HepG2 (cell line): ENCODE measurements at regions not wholly inside any gene's neighbourhood (a gene's known extent, or its start where the extent isn't known, plus 50 kb on each side); places are given as distances from the start of the nearest gene placed in this dataset.

Experiments
- ATAC-seq: fragments of 200-7000 bp; cut with Tn5 transposase; 3 replicates; pipeline ENCODE4 v1.9.1; 2020; ENCODE audit warnings: mild to moderate bottlenecking, moderate library complexity
- BruUV-seq: library from RNA; stranded (reverse); fragments of 400-500 nt; replicated peaks from 2 replicates; lab custom pipeline; 2021; lab: Mats Ljungman, UMichigan
- CTCF ChIA-PET: fragments of 300-600 bp; formaldehyde crosslinking; extraction: SDS; loops from one replicate; lab custom pipeline; 2021; ENCODE audit warnings: low total read pairs, inconsistent platforms, low intra/inter-chr PET ratio; lab: Yijun Ruan, JAX
- POLR2A ChIA-PET: fragments of 350-600 bp; sonication (Branson Sonifier 250); formaldehyde crosslinking; loops from one replicate; lab custom pipeline; 2020; ENCODE audit warnings: antibody characterized with exemption, inconsistent platforms; lab: Yijun Ruan, JAX
- DNase-seq: peaks from one replicate; pipeline ENCODE4 v3.0.0-alpha.2; 2015; ENCODE audit warnings: low spot score
- FAIRE-seq: peaks from 3 replicates; lab custom pipeline; 2011; peaks lifted over from hg19 to GRCh38; lab: Jason Lieb, UNC
- H2AFZ ChIP-seq: one replicate; pipeline ENCODE4 v1.6.1; 2011; ENCODE audit warnings: low read length, inconsistent platforms
- H3K27ac ChIP-seq: fragments of 300-600 bp; 3 replicates; pipeline ENCODE4 v1.8.0; 2011; ENCODE audit warnings: mixed run types, mild to moderate bottlenecking, mixed read lengths, low read length, inconsistent platforms; ENCODE audit not compliant: insufficient read depth; ENCODE audit errors: extremely low read length
- H3K27me3 ChIP-seq, 2 experiments: fragments of 200-600 bp in 1 of 2; 2 replicates in 1 of 2; 3 replicates in 1 of 2; pipeline versions ENCODE4 v1.6.0 to v1.8.0; 2011; ENCODE audit warnings: low read length in 2 of 2, mild to moderate bottlenecking in 2 of 2, moderate library complexity in 2 of 2, inconsistent platforms in 1 of 2; ENCODE audit not compliant: insufficient read depth in 2 of 2, control insufficient read depth in 1 of 2
- H3K36me3 ChIP-seq, 2 experiments: fragments of 200-600 bp in 1 of 2; replicated peaks in 1 of 2; 2 replicates in 1 of 2; 3 replicates in 1 of 2; pipeline versions ENCODE4 v1.5.1 to v1.8.0; 2011; ENCODE audit warnings: low read length in 2 of 2, inconsistent platforms in 1 of 2; ENCODE audit not compliant: insufficient read depth in 2 of 2, control insufficient read depth in 1 of 2
- H3K4me1 ChIP-seq: 2 replicates; pipeline ENCODE4 v1.5.1; 2012; ENCODE audit warnings: low read length, inconsistent platforms; ENCODE audit not compliant: insufficient read depth
- H3K4me2 ChIP-seq: 2 replicates; pipeline ENCODE4 v1.6.0; 2011; ENCODE audit warnings: low read depth, low read length, inconsistent platforms
- H3K4me3 ChIP-seq, 3 experiments: fragments of 200-600 bp in 1 of 3; sonication (generic), shearing (Covaris generic) in 1 of 3; replicated peaks in 1 of 3; 2 replicates each; pipeline ENCODE4 v1.5.1; 2011 to 2016; ENCODE audit warnings: low read length in 3 of 3, inconsistent platforms in 2 of 3, low read depth in 2 of 3, mild to moderate bottlenecking in 2 of 3, control low read depth in 1 of 3, mixed read lengths in 1 of 3; ENCODE audit not compliant: insufficient read depth in 1 of 3
- H3K79me2 ChIP-seq: one replicate; pipeline ENCODE4 v1.6.1; 2011; ENCODE audit warnings: low read length, inconsistent platforms; ENCODE audit not compliant: insufficient read depth
- H3K9ac ChIP-seq: 2 replicates; pipeline ENCODE4 v1.6.0; 2011; ENCODE audit warnings: mild to moderate bottlenecking, low read depth, low read length, inconsistent platforms; ENCODE audit not compliant: insufficient read depth
- H3K9me3 ChIP-seq: 2 replicates; pipeline ENCODE4 v1.5.1; 2012; ENCODE audit warnings: mild to moderate bottlenecking, low read length
- H4K20me1 ChIP-seq: 2 replicates; pipeline ENCODE4 v1.6.0; 2011; ENCODE audit warnings: inconsistent platforms, mild to moderate bottlenecking, low read length, moderate library complexity; ENCODE audit not compliant: insufficient read depth
- CREM ChIP-seq, 2 experiments: sonication (generic) in 1 of 2; formaldehyde crosslinking in 1 of 2; IDR thresholded peaks; 2 replicates each; pipeline versions ENCODE4 v1.4.0 to v1.6.1; 2016 to 2020; ENCODE audit warnings: antibody characterized with exemption in 1 of 2, mild to moderate bottlenecking in 1 of 2, missing genetic modification reagents in 1 of 2
- DMTF1 ChIP-seq: sonication (generic); formaldehyde crosslinking; IDR thresholded peaks from 2 replicates; pipeline ENCODE4 v1.4.0; 2020; ENCODE audit warnings: mild to moderate bottlenecking, missing genetic modification reagents
- HOMEZ ChIP-seq: IDR thresholded peaks from 2 replicates; pipeline ENCODE4 v1.6.1; 2016; ENCODE audit warnings: low read depth
- JDP2 ChIP-seq: sonication (generic); formaldehyde crosslinking; IDR thresholded peaks from 2 replicates; pipeline ENCODE4 v1.8.1; 2022; ENCODE audit warnings: missing genetic modification reagents, borderline replicate concordance
- NFRKB ChIP-seq: fragments of 450-650 bp; IDR thresholded peaks from 2 replicates; pipeline ENCODE4 v1.6.1; 2017
- SRSF9 ChIP-seq: fragments of 200-400 bp; formaldehyde crosslinking; IDR thresholded peaks from 2 replicates; pipeline ENCODE4 v1.6.1; 2018; ENCODE audit warnings: borderline replicate concordance, mild to moderate bottlenecking, low read depth, low read length; ENCODE audit not compliant: insufficient read depth, poor library complexity, severe bottlenecking
- ZNF18 ChIP-seq: sonication (generic); formaldehyde crosslinking; IDR thresholded peaks from 2 replicates; pipeline ENCODE4 v1.8.0; 2022; ENCODE audit warnings: mild to moderate bottlenecking, missing genetic modification reagents; ENCODE audit not compliant: insufficient replicate concordance
- ZNF616 ChIP-seq: sonication (generic); formaldehyde crosslinking; IDR thresholded peaks from 2 replicates; pipeline ENCODE4 v1.5.0; 2020; ENCODE audit warnings: low read depth, mild to moderate bottlenecking, missing genetic modification reagents
- ZNF850 ChIP-seq: sonication (generic); formaldehyde crosslinking; conservative IDR thresholded peaks from 2 replicates; pipeline ENCODE4 v1.9.0; 2021; ENCODE audit warnings: mild to moderate bottlenecking, missing genetic modification reagents
- WGBS: methylation state at CpG from one replicate; pipeline ENCODE4 v1.1.6; 2017; ENCODE audit warnings: low lambda C conversion rate; 5-methylcytosine and 5-hydroxymethylcytosine counted together
- in situ Hi-C: cut with HindIII; loops from 2 replicates; pipeline ENCODE4 v1.10.0; 2017; ENCODE audit warnings: low pct_unique_long_range_greater_than_20kb; ENCODE audit not compliant: extremely low pct_ligation_motif_present
- intact Hi-C: fragments of 100-400 bp; cut with micrococcal nuclease; formaldehyde crosslinking; loops from one replicate; pipeline ENCODE4 v1.10.0; 2022; ENCODE audit not compliant: unreplicated experiment

- H2AFZ ChIP-seq: no peak overlapping the region
- H3K9ac ChIP-seq: no peak overlapping the region
- CTCF ChIA-PET: no interaction called here
- no peak overlapping the region for H3K27ac ChIP-seq
- intact Hi-C loops: no loop called here
- H3K9me3 ChIP-seq: peaks cover 7% of the 10 kb centered on the region; the same call in 1 of the 2 replicates
- DNase-seq (no peak), ATAC-seq (no peak), FAIRE-seq (no peak)
- WGBS: 27% methylated on average over 13 of the region's 15 CpGs
- H3K36me3 ChIP-seq: no peaks in the 10 kb centered on the region
- no TSS peak for BruUV-seq
- H3K79me2 ChIP-seq: no peaks in the 10 kb centered on the region
- POLR2A ChIA-PET: no interaction called here
- no peaks in the 10 kb centered on the region for H3K4me1 ChIP-seq
- no peak overlapping the region for H3K4me3 ChIP-seq
- peaks cover 1 to 31% of the 10 kb centered on the region in 2 experiments; a peak in 2 of 5 replicates for H3K27me3 ChIP-seq
- no peaks in the 10 kb centered on the region for H4K20me1 ChIP-seq
- no peak for TF ChIP-seq HOMEZ
- H3K4me2 ChIP-seq: no peak overlapping the region
- in situ Hi-C loops: no loop called here
These were observed 77.9 kb downstream of the SOX1 start for GRCh38 chr13:112144616-112145550.

GRCh38 chr13:112145551-112146360 lies 78.8 kb downstream of the SOX1 start:
- Histone ChIP-seq H3K79me2 (no peaks in the 10 kb centered on the region), H3K9ac (no peak overlapping the region), H3K4me2 (no peak overlapping the region), H3K27ac (no peak overlapping the region), H3K4me1 (no peaks in the 10 kb centered on the region), H3K36me3 (no peaks in the 10 kb centered on the region), H2AFZ (no peak overlapping the region), H3K27me3 (peaks cover 1 to 31% of the 10 kb centered on the region in 2 experiments; a peak in 2 of 5 replicates), H3K9me3 (peaks cover 7% of the 10 kb centered on the region; the same call in 1 of the 2 replicates), H4K20me1 (no peaks in the 10 kb centered on the region), H3K4me3 (no peak overlapping the region)
- no TSS peak for BruUV-seq
- FAIRE-seq (no peak), ATAC-seq (no peak), DNase-seq (no peak)
- intact Hi-C loops: no loop called here
- WGBS: 40% methylated on average over 15 of the region's 27 CpGs
- POLR2A ChIA-PET: no interaction called here
- CTCF ChIA-PET: no interaction called here
- in situ Hi-C loops: no loop called here
- no peak for TF ChIP-seq SRSF9
- TF ChIP-seq DMTF1 (CRISPR knock-in tag): no peak
- TF ChIP-seq ZNF616 (CRISPR knock-in tag): no peak
- no peak for TF ChIP-seq NFRKB
- TF ChIP-seq ZNF850 (CRISPR knock-in tag): no peak
- TF ChIP-seq JDP2 (CRISPR knock-in tag): no peak
- no peak for TF ChIP-seq ZNF18 (CRISPR knock-in tag)
- no peak for TF ChIP-seq CREM (IDR thresholded peaks at IDR 0.05)
- no peak for TF ChIP-seq CREM (CRISPR knock-in tag; IDR thresholded peaks at IDR 0.05)
